GM12872 (cell line): ENCODE measurements at regions not wholly inside any gene's neighbourhood (a gene's known extent, or its start where the extent isn't known, plus 50 kb on each side); places are given as distances from the start of the nearest gene placed in this dataset.

ENCODE experiments used
- CTCF ChIP-seq: IDR thresholded peaks from 3 replicates; pipeline ENCODE4 v1.5.1; 2011; ENCODE audit warnings: low read depth, mild to moderate bottlenecking, low read length, moderate library complexity; ENCODE audit not compliant: insufficient read depth

- no peak for TF ChIP-seq CTCF
Observed at GRCh38 chr4:42710329-42710728, 53.4 kb upstream of the ATP8A1 start.

- TF ChIP-seq CTCF = no peak
Observed at GRCh38 chr4:42709392-42710065, 52.6 kb upstream of the ATP8A1 start.

GRCh38 chr4:42708625-42709024 lies 51.7 kb upstream of the ATP8A1 start:
- no peak for TF ChIP-seq CTCF
